HG03025 (cell line): ENCODE measurements at regions not wholly inside any gene's neighbourhood (a gene's known extent, or its start where the extent isn't known, plus 50 kb on each side); places are given as distances from the start of the nearest gene placed in this dataset.
"Not testable (repeated sequence)": the region's sequence is repeated elsewhere in the genome, so short reads cannot be mapped to it uniquely, and the experiment has no call there.

Experiments used
- ATAC-seq: cut with Tn5 transposase; IDR thresholded peaks from one replicate; pipeline ENCODE4 v1.9.1; 2021; ENCODE audit warnings: mild to moderate bottlenecking, moderate library complexity; ENCODE audit not compliant: unreplicated experiment, low FRiP score

GRCh38 chr5:4001758-4002533 lies 406.3 kb downstream of the IRX1 start:
- ATAC-seq, result no peak

DNA sequence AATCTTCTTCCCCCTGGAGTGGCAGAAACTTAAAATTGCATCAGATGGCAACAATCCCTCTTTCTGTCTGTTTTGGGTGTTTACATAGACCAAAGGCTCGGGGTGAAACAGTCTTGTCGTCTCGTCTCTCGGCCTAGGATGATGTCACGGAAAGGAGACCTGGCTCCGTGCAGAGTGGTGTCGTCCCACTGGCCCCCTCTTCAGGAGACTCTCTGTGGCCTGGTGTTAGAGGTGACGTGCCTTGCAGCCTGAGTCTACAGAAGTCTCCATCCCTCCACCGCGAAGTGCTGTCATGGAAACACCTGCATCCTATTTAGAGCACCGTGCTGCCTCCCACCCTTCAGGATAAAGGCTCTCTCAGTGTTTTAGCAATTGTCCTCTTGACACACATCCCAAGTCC lies 409.7 kb downstream of the IRX1 start:
- ATAC-seq, result no peak

- no peak for ATAC-seq
These were observed 411.4 kb downstream of the IRX1 start for GRCh38 chr5:4007001-4007400.

DNA sequence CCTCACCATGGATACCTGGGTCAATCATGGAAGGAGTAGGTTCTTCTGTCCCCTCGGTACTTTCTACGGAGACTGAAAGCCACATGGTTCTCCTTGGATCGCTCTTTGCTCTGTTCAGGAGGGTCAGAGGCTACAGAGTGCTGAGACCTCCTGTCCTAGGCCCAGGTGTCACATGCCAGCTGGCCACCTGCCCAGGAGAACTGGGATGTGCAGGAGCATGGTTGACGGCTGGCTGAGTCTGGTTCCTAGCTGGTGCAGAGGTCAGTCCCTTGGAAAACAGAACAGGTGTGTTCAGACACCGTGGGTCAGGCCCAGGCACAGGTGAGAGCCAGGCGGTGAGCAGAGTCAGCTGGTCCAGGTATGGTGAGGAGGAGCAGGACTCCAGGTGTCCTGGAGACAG lies 416.3 kb downstream of the IRX1 start:
- no peak for ATAC-seq

DNA sequence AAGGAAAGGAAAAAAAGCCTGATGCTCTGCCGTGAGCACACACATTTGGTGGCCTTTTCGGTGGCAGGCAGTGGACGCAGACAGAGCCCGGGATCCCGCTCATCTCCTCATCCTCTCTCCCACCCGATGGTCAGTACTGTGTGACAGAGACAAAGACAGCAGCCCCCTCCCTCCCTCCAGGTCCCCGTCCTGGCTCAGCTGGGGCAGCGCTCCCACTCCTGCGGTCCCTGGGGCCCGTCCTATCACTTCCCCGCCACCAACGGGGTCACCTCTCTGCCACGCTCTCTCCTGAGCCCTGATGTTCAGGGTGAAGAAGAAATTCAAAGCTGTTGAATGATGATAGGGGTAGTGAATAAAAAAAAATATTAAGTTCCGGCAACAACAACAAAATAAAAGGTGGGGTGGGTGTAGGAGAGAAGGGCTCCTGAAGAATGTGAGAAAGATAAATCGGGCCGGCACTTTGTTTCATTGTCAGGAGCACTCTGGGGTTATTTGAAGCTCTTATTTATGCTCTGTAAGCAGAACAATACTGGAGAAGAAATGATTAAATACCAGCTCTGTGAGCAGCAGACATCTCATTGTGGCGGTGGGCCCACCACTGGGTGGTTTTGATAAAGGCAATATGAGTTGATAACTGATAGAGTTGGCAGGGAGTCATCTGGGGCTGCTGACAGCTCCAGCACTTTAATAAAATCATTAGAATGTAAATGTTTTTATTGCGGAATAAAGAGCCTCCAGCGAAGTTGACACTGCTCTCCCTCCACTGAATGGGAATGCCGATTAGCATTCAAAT lies 417.7 kb downstream of the IRX1 start:
- ATAC-seq, result no peak

DNA sequence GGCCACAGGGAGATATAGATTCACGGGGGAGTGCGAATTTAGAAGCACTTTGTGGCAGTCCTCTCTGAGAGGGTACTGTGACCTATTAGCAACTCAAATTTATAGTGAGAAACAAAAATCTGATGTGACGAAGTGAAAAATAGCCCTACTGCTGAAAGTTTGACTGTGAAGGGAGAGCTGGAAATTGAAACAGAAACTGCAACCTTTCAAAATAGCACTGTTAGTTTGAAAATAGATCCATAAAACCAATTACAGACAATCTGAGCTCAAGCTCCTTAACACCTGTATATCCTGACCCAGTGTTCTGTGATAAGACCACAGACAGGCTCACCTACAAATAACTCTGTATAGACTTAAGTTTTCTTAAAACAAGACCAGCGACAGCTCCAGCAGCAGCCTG lies 420.1 kb downstream of the IRX1 start:
- ATAC-seq, result no peak

- ATAC-seq, result no peak
These were observed 421.6 kb downstream of the IRX1 start for GRCh38 chr5:4017076-4017803.

GRCh38 chr5:4018007-4018406 lies 422.4 kb downstream of the IRX1 start:
- ATAC-seq, result no peak

DNA sequence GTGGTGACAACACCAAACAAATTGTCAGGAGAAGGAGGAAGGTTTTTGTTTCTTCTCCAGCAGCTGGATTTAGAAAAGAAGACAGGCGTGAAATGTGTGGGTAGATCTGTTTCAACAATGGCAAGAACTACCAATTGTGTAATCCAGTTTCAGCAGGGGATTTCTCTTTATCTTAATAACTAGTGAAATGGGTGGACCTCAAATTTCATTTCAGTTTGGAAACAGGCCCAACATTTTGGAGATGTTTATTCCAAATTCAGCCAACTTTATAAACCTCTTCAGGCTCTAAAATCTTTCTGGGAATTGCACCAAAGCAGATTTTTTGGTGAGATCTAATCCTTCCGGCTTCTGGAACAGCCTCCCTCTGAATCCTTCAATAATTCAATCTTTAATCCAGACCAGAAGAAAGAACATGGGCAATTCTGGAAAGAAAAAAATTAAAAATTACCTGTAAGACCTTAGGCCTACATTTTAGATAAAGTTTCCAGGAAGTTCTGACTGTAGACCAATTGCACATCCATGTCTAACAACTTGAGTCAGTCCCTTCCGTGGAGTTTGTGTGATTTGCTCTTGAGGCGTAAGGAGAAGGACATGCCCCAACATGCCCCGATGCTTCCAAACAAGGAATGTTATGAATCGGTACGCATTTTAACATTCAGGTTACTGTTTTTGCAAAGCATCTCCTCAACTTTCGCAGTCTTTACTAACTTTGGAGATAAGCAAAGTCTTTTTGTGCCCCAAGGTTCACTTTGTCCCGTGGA lies 423.6 kb downstream of the IRX1 start:
- no peak for ATAC-seq

- no peak for ATAC-seq
These were observed 424.2 kb downstream of the IRX1 start for GRCh38 chr5:4019841-4020240.

GRCh38 chr5:4020400-4020799 lies 424.8 kb downstream of the IRX1 start:
- ATAC-seq, result no peak

GRCh38 chr5:4022056-4022670 lies 426.5 kb downstream of the IRX1 start:
- no peak for ATAC-seq

- no peak for ATAC-seq
These were observed 427.6 kb downstream of the IRX1 start for GRCh38 chr5:4023091-4023752.

DNA sequence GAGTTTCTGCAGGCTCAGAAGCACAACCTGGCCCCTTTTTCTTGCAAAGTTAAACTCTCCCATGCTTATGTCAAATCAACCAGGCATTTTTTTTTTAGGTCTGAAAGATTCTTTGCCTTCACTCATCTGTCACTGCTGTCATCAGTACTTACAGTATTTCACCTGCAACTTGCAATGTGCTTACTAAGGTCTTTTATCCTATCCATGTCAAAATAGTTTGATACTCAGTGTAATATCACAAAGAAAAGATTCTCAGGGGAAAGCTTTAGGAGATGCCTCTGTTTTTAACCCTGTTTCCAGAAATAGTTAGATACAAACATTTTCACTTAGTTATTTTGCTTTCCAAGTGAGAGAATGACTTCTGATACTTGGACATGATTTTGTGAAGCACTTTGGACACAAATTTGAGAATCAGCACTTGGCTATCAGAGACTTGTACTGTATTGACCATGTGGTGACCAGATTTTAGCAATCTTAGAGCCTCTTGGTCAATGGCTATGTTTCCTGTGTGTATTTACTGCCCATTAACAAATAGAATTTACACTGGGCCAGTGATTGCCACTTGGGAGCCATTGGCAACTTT lies 428.2 kb downstream of the IRX1 start:
- no peak for ATAC-seq

GRCh38 chr5:4027088-4027734 lies 431.6 kb downstream of the IRX1 start:
- ATAC-seq, result no peak

GRCh38 chr5:4028384-4028783 lies 432.8 kb downstream of the IRX1 start:
- no peak for ATAC-seq

- not testable (repeated sequence) for ATAC-seq
These were observed 437.9 kb downstream of the IRX1 start for GRCh38 chr5:4033546-4033945.

- no peak for ATAC-seq
These were observed 441.2 kb downstream of the IRX1 start for GRCh38 chr5:4036861-4037260.

DNA sequence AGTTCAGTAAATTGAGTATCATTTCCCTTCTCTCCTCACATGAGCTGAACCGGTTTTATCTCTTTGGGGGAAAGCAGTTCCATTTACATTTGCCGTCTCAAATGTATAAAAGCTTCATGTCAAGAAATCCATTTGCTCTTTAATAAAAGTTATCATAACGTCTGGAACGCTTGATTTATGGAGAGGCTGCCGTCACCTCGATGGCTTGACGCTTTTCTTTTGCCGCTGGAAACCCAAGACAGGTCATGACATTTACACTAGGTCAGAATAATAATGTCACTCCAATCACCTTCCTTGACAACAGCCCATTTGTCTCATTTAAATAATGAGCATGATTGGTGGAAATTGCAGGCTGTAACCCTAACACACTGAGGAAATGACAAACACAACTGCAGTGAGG lies 443.4 kb downstream of the IRX1 start:
- no peak for ATAC-seq
